ENCODE measurements at regions not wholly inside any gene's neighbourhood (a gene's known extent, or its start where the extent isn't known, plus 50 kb on each side); places are given as distances from the start of the nearest gene placed in this dataset.
A peak's percentile ranks its signal among the peaks of the same experiment; 100 is the strongest.
"Not testable (repeated sequence)": the region's sequence is repeated elsewhere in the genome, so short reads cannot be mapped to it uniquely, and the experiment has no call there.

DNA sequence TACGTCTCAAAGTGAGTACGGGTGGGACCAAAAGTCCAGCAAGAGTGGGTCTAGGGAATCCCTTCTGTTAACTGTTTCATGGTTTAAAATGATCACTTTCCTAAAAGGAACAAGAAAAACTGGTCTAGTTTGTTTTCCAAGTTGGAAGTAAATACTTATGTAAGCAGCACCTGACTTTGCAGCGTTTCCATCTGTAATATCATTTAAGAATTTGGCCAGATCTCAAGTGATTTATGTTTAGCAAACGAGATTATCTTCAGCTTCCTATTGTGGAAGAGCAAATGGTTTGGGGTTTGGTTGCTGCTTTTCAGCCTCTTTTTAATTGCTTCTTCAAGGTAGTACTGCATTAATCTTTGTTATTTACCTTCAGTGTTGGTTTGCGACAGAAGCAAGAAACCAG is 50.4 kb downstream of the FHIP1A start:
- DNase-seq = no peak

DNA sequence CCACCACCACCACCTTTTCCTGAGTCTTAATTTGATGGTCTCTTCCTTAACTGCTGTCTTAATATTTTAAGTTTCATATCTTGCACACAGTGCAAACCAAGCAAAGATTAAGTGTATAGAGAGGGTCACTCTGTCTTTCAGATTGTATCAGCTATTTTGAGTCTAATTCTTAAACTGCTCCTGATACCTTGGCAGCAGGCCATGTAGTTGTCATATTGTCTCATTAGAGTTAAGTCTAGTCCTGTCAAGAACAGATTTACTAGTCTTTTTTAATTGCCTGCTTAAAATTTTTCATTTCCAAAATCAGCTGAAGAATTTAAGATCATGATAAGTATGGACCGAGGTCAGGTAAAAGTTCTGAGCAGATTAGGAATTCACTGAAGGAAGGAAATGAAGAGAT is 51.5 kb downstream of the FHIP1A start:
- no peak for DNase-seq

DNA sequence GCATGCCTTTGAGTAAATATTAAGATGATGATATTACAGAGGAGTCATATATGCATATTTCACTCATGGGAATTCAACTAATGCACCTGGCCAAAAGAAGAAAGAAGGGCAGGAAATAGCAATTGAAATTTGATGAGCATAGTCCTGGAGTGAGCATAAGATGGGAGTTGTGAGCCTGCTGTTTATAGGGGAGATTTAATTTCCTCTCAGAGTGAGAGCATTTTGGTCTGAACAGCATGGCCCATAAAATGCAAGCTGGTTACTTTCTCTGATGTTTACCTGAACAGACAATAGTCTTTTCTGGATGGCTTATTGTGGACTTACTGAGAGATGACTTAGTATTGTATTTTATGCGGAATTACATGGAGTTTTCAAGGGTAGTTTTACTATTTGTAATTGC is 53.6 kb downstream of the FHIP1A start:
- no peak for DNase-seq

DNA sequence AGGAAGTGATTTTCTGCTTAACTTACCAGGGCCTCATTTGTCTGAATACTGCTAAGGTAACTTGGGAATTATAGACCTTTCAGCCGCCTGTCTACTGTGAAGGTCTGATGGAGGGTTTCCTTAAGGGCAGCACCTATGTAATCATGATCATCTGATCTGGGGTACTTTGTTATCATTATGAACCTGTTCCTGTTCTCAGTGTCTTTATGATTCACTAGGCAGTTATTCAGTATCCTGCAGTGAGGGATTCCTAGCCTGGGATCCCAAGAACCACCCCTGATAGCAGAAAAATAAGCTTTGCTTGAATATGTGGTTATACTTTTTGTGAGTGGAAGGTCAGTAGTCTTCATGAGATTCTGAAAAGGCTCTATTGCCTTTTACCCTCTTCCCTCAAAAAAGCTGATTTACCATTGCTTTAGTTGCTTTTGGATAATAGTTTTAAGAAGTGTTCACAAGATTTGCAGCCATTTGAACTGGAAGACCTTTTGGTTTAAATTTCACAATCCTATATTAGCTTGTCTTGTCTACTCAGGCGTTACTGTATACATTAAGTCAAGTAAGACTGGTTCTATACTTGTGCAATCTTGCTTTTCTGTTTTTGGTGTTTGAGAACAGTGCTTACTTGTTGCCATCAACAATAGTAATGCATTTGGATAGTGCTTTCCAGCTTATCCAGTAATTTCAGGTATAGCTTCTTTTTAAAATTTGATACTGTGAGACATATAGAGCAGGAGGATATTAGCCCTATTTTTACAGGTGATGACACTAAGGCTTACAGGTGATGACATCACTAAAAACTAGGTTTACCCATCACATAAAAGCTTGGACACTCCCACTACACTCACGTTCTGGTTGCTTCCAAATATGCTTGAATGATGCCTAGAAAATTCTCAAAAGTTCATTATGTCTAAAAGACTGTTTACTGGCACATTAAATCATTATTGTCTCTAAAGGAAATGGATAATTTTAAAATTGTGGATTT is 60.0 kb downstream of the FHIP1A start:
- no peak for DNase-seq

DNA sequence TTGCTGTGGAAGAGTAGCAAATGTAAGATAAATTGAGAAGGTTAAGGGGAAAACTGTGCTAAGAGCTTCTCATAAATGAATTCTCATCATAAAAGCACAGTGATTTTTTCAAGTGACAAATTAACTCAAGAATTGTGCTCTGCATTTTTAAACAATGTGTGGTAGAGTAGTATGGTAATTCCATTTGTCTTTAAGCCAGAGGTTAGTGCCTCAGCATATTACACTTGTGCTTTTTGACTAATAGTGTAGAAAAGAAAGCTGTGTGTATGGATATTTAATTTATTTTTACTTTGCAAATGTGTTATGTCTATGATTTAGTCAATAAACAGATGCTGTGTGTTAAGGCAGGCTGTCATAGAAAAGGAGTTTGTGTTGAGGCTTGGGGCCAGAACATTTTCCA is 61.0 kb downstream of the FHIP1A start:
- DNase-seq = no peak

DNA sequence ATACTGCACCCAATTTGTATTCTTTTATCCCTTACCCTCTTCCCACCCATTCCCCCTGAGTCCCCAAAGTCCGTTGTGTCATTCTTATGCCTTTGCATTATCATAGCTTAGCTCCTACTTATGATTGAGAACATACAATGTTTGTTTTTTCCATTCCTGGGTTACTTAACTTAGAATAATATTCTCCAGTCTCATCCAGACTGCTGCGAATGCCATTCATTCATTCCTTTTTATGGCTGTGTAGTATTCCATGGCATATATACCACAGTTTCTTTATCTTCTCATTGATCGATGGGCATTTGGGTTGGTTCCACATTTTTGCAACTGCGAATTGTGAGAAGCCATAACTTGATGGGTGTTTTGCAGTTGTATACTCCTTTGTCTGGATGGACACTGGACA is 62.8 kb downstream of the FHIP1A start:
- no peak for DNase-seq

DNA sequence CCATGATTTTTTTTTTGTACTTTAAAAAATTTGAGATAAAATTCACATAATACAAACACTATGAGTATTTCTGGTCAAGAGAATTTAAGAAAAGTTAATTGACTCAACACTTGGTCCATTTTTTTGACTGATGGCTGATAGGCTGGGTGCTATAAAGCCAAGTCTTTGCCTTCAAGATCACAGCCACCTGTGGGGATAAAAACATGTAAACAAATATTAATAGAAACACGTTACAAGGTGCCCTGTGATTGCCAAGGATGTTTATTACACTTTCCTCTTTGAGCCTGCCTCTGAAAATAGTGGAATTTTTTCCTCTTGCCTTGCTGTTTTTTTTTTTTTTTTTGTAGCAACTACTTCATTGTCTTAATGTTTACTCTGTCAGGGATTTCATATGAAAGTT is 63.3 kb downstream of the FHIP1A start:
- no peak for DNase-seq

DNA sequence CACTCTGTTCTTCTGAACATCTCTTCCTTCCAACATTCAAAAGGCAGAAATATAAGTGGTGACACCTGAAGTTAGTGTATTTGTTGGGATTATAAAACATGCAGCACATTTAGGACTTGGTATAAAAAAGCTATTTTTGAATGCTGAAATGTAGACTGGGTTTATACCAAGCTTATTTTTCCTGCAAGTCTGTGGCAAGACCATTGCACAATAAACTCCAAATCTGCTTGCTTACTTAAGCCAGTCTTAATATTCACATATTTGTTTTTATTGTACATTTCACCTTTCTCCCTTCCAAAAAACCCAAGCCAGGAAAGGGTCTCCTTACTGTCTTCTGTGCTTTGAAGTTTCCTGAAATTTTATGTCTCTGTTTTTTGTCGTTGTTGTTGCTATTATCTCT is 63.7 kb downstream of the FHIP1A start:
- DNase-seq = no peak

DNA sequence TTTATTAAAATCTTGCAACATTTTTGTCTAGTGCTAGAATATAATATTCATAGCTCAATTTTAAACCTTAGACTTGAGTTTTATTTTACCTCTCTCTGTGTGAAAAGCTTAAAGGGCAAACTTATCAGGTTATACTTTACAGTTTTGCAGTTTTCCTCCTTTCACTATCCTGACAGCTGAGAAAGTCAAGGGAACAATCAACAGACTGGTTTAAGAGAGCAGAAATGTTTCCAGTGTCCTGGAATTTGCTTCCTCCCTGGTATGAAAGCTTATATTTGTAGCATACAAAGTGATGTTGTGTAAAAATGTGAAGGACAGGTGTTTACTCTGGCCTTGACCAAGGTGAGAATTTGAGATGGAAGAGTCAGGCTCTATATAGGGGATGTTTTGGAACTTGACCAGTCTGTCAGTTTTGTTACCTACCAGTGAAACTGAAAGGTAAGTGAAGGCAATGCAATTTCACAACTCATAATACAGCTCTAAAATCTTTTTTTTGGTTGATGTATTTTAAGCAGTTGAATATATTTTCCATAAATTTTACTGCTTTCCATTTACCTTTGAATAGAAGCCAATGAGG is 64.6 kb downstream of the FHIP1A start:
- DNase-seq = no peak

DNA sequence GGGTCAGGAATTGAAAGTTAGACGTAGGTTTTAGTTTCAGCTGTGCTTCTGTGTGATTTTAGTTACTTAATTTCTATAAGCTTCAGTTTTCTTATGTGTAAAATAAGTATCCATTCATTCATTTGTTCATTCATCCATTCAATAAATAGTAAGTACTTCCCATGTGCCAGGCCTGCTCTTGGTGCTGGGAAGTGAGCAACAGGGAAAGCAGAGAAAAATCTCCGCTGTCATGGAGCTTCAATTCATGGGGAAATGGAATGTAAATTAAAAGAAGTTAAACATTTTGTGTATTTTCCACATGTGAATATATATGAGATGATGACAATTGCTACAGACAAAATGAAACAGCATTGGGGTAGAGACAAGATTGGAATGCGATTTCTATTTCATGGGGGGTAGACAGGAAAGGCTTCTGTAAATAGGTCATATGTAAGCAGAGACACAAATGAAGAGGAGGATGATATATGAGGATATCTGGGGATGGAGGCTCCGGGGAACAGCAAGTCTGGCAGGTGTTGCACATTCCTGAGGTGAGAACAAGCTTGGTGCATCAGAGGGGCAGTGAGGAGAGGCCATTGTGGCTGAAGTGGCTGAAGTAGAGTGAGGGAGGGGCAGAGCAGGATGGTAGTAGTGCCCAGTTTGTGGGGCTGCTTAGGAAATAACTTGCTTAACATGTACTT is 66.2 kb downstream of the FHIP1A start:
- no peak for DNase-seq

DNA sequence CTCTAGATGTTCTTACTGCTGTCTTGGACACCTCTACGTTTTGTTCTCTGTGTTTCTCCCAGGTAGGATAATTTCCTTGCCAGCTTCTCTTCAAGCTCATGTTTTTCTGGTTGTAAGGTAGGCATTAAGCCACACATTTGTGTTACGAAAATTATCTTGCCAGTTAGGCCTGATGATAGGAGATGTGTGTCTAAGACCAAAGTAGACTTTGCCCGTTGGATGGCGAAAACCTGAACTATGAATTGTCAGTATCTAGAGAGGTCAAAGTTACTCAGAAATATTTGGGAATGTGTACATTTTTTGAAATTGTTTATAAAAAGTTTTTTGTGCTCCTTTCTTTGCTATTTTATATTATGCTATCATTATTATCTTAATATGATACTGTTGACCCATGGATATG is 72.8 kb downstream of the FHIP1A start:
- DNase-seq = no peak

DNA sequence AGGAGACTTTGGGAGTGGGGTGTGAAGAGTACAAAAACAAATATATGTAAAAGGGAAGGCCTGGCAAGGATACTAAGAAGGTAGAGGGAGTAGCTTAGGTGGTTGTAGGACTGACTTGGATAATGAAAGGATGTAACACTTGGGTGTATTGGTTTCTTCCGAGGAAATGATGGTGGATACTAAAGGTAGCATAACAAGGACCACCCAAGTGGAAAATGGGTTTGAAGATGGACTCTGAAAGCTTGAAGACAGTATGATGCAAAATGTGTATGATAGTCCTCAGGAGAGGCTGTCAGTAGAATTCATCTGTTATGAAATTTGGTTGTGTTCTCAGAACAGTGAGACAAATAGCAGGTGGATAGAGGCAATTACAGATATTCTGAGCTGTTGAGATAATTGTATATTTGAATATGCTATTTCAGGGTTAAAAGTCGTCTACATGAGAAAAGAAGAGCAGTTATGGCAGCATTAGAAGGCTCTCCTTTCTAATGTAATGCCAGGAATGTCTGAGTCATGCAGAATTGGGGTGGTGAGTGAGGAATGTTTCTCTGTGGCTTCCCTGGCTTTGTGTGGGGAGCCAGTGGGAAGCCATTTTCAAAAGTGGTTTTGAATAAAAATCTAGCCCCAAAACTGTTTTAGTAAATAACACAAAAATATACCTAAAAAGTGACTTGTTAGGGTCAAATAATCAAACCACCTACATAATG is 75.6 kb downstream of the FHIP1A start:
- peak; percentile 21 for DNase-seq

DNA sequence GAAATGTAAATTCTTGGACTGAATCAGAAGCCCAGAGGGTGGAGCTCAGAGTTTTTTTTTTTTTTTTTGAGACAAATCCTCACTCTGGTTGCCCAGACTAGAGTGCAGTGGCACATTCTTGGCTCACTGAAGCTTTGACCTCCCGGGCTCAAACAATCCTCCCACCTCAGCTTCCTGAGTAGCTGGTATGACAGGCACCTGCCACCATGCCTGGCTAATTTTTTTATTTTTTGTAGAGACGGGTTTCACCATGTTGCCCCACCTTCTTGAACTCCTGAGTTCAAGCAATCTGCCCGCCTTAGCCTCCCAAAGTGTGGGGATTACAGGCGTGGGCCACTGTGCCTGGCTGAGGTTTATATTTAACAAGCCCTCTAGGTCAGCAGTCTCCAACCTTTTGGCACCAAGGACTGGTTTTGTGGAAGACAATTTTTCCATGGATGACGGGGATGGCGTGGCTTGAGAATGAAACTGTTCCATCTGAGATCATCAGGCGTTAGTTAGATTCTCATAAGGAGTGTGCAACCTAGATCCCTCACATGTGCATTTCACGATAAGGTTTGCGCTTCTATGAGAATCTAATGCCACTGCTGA is 76.7 kb downstream of the FHIP1A start:
- no peak for DNase-seq

DNA sequence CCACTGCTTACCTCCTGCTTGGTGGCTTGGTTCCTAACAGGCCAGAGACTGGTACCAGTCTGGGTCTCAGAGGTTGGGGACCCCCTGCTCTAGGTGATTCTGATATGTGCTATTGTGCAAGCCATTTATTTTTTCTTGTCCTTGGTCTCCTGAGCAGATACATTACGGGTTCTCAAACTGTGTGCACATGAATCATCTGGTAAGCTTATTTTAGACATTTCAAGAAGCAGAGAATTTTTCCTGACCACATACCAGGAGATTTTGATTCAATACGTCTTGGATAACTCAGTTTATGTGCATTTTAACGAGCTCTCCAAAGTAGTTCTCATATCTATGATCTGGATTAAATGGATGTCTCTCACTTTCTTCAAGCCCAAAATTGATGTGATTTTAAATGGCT is 77.2 kb downstream of the FHIP1A start:
- DNase-seq = no peak

DNA sequence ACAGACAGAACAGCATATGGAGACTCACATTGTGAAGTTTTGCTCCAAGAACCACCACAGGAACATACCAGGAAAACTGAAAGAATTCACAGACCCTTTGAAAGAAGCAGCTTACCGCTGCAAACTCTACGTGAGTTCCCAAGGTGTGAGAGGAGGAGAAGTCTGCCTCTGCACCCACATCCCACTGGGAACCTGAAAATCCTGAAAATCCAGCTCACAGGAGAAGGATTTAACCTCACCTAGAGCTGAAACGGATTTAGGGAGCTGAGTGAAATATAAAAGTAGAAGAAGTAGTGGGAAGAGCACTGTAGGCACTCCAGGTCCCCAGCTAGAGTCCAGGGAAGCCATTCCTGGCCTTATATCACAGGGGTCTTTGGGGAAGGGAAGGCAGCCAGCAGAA is 80.0 kb downstream of the FHIP1A start:
- no peak for DNase-seq

DNA sequence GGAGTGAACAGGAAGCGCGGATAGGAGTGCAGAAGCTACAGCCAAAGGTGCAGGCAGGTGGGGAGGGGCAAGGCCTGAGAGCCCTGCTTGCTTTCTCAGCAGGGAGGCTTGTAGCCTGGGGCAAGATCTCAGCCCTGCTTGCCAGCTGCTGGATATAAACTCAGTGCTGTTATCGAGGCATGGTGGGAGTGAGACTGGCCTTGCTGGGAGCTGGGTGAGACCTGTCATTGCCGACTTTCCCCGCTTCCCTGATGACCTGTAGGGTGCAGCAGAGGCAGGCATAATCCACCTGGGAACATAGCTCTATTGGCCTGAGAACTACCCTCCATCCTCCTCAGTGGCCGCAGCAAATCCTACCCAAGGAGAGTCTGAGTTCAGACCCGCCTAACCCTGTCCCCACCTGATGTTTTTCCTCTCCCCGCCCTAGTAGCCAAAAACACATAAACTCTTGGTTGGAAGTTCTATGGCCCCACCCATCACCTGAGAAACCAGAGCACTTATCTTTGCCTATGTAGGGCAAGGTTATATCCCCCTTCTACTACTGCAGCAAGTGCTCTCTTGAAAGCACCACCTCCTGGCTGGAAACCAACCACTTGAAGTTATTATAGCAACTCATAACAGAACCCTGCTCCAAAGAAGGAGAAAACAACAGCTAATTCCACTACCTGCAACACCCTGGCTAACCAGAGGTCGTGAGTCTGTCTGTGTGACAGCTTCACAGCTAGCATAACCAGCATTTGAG is 80.7 kb downstream of the FHIP1A start:
- no peak for DNase-seq

DNA sequence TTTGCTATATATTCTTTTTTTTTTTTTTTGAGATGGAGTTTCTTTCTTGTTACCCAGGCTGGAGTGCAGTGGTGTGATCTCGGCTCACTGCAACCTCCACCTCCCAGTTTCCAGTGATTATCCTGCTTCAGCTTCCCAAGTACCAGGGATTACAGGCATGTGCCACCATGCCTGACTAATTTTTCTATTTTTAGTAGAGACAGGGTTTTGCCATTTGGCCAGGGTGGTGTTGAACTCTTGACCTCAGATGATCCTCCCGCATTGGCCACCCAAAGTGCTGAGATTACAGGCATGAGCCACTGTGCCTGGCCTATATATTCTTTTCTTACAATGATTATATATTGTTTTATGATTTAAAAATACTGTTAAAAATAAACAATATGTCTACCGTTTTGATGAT is 86.6 kb downstream of the FHIP1A start:
- DNase-seq = not testable (repeated sequence)

DNA sequence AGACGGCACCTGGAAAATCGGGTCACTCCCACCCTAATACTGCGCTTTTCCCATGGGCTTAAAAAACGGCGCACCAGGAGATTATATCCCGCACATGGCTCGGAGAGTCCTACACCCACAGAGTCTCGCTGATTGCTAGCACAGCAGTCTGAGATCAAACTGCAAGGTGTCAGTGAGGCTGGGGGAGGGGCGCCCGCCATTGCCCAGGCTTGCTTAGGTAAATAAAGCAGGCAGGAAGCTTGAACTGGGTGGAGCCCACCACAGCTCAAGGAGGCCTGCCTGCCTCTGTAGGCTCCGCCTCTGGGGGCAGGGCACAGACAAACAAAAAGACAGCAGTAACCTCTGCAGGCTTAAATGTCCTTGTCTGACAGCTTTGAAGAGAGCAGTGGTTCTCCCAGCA is 102.6 kb downstream of the FHIP1A start:
- DNase-seq = not testable (repeated sequence)

DNA sequence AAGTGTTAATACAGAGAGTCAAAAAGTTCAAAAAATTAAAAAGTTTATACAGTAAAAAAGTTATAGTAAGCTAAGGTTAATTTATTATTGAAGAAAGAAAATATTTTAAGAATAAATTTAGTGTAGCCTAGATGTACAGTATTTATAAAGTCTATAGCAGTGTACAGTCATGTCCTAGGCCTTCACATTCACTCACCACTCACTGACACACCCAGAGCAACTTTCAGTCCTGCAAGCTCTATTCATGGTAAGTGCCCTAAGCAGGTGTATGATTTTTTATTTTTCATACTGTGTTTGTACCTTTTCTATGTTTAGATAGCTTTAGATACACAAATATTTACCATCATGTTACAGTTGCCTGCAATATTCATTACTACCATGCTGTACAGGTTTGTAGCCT is 108.9 kb downstream of the FHIP1A start:
- DNase-seq = no peak

DNA sequence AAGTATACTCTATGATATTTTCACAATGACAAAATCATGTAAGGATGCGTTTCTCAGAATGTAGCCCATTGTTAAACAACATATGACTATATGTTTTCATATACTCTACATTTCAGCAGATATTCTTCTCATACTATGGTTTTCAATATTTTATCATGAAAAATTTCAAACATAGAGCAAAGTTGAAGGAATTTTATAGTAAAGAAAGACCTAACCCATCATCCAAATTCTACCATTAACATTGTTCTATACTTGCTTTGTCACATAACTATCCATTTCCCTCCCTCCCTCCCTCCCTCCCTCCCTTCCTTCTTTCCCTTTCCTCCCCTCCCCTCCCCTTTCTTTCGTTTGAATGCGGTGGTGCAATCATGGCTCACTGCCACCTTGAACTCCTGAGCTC is 109.4 kb downstream of the FHIP1A start:
- DNase-seq = no peak

DNA sequence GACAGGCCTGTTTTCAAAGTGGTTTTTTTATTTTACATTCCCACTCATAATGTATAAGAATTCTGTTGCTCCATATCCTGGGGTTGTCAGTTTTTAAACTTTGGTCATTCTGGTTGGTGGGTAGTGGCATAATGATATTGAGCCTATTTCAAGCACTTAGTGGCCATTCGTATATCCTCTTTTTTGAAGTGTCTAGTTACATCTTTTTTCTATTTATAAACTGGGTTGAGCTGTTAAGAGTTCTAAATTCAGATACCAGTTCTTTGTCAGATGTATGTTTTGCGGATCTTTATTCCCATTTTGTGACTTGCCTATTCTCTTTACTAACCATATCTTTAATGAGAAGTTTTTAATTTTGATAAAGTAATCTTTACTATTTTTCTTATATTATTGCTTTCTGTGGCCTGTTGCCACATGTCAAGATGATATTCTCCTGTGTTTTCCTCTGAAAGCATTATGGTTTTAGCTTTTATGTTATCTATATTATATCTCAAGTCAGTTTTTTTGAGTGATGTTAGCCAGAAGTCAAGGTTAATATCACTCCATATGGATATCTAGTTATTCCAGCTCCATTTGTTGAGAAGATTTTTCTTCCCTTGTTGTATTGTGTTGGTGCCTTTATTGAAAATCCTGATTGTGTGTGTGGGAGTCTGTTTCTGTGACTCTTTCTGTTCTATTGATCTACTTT is 110.9 kb downstream of the FHIP1A start:
- no peak for DNase-seq
